Heart left ventricle (tissue), 16 donors: ENCODE measurements at regions not wholly inside any gene's neighbourhood (a gene's known extent, or its start where the extent isn't known, plus 50 kb on each side); places are given as distances from the start of the nearest gene placed in this dataset.

Experiments
- ATAC-seq, 4 donors: fragments of 200-7000 bp; cut with Tn5 transposase; one replicate each; pipeline ENCODE4 v1.9.1; 2020 to 2022; ENCODE audit warnings: moderate library complexity in 4 of 4, mild to moderate bottlenecking in 3 of 4, moderate number of reproducible peaks in 1 of 4
- DNase-seq, 5 donors: peaks; one replicate each; pipeline ENCODE4 v3.0.0-alpha.2; 2020
- H3K27ac ChIP-seq, 12 donors: fragments of 200-600 bp; sonication (generic) in 4 of 12; one replicate each; pipeline versions ENCODE4 v1.5.0 to v1.8.0; 2016 to 2022; ENCODE audit warnings: mild to moderate bottlenecking in 2 of 12
- H3K27me3 ChIP-seq, 9 donors: fragments of 200-600 bp; sonication (generic) in 2 of 9; one replicate each; pipeline versions ENCODE4 v1.5.1 to v1.8.0; 2016 to 2022; ENCODE audit warnings: mild to moderate bottlenecking in 3 of 9
- H3K36me3 ChIP-seq, 9 donors: fragments of 200-600 bp; sonication (generic) in 2 of 9; one replicate each; pipeline versions ENCODE4 v1.5.0 to v1.8.0; 2018 to 2022; ENCODE audit warnings: mild to moderate bottlenecking in 2 of 9
- H3K4me1 ChIP-seq, 12 donors: fragments of 200-600 bp; sonication (generic) in 4 of 12; one replicate each; pipeline versions ENCODE4 v1.5.0 to v1.8.0; 2016 to 2022; ENCODE audit warnings: mild to moderate bottlenecking in 3 of 12
- H3K4me3 ChIP-seq, 12 donors: fragments of 200-600 bp; sonication (generic) in 4 of 12; one replicate each; pipeline versions ENCODE4 v1.5.0 to v1.8.0; 2017 to 2022; ENCODE audit warnings: mild to moderate bottlenecking in 9 of 12, moderate library complexity in 4 of 12
- H3K9me3 ChIP-seq, 12 donors: fragments of 200-600 bp; sonication (generic) in 4 of 12; one replicate each; pipeline versions ENCODE4 v1.5.0 to v1.8.0; 2016 to 2022; ENCODE audit warnings: mild to moderate bottlenecking in 1 of 12
- CTCF ChIP-seq, 12 donors: fragments of 200-600 bp; sonication (generic) in 4 of 12; IDR thresholded peaks; one replicate each; pipeline versions ENCODE4 v1.5.0 to v1.8.0; 2018 to 2022; ENCODE audit warnings: antibody characterized with exemption in 12 of 12, mild to moderate bottlenecking in 5 of 12
- POLR2A ChIP-seq, 2 donors: fragments of 450-650 bp; IDR thresholded peaks; one replicate each; pipeline ENCODE4 v1.6.1; 2017; ENCODE audit warnings: antibody characterized with exemption in 2 of 2, mild to moderate bottlenecking in 2 of 2, moderate library complexity in 2 of 2
- WGBS, 4 donors: extraction: QIAGEN DNeasy Blood & Tissue Kit in 2 of 4; methylation state at CpG; one replicate each; pipeline versions ENCODE4 v1.1.5 to v1.1.7; 2013 to 2018; 5-methylcytosine and 5-hydroxymethylcytosine counted together
- intact Hi-C, 10 donors: fragments of 100-400 bp; cut with DNase I; formaldehyde crosslinking; loops; one replicate each; pipeline versions ENCODE4 v1.11.1 to v1.14.2; 2022
- donor health status: ischemic (EF 13 %, LVEDD 7.1; RV severe dilation, severe dysfunction).
- donor health status: healthy with polysubstance abuse.
- donor health status: DM: no; HTN: yes; CAD: no.
- donor health status: DM: no; HTN: no; CAD: no.
- donor health status: ischemic (EF 25% LVEDD 6.9; RV normal size, moderate dysfunction).
- donor health status: ischemic (EF 25% LVEDD 5.7; RV mildly dilated, moderate dysfunction).
- donor health status: healthy.
- donor health status: DM: yes; HTN: yes; CAD: no.
- donor health status: ischemic (EF 35%, LVEDD 5.7; RV mildly dilated, moderate dysfunction).
- donor health status: nonischemic (EF 11% LVEDD 7.7; RV severe dilation, severe dysfunction).
- donor health status: DM: yes; HTN: yes; CAD: no.
- donor health status: PGD.
- donor health status: ischemic (EF 29% LVEDD 5.4; RV normal size, mild dysfunction).
- donor health status: nonischemic (EF 23%, LVEDD 6.1; RV moderate dilation, normal function).

- no peak for DNase-seq
- Histone ChIP-seq H3K27me3 (no peaks in the 10 kb centered on the region), H3K9me3 (peaks cover 0 to 26% (median 9%) of the 10 kb centered on the region in 12 donors), H3K4me3 (no peak overlapping the region), H3K27ac (no peak overlapping the region), H3K4me1 (no peaks in the 10 kb centered on the region), H3K36me3 (no peaks in the 10 kb centered on the region)
- no peak for ATAC-seq
- TF ChIP-seq CTCF (IDR thresholded peaks at IDR 0.05), result no peak
- intact Hi-C loops, result loop anchor here in 1 of 10 donors (10.0 kb wide), 1 partner anchor 60 kb away; no protein-coding TSS in a partner anchor
- WGBS, 4 donors, result 47 to 67% (median 59%) methylated on average over 6 of the region's 6 CpGs
Observed at GRCh38 chr9:25994605-25995004, 316.4 kb upstream of the TUSC1 start.

- Histone ChIP-seq H3K4me3 (no peak overlapping the region), H3K4me1 (no peaks in the 10 kb centered on the region), H3K9me3 (peaks cover 0 to 36% (median 13%) of the 10 kb centered on the region in 12 donors), H3K36me3 (no peaks in the 10 kb centered on the region), H3K27me3 (no peaks in the 10 kb centered on the region), H3K27ac (no peak overlapping the region)
- ATAC-seq, result no peak
- intact Hi-C loops, result loop anchor here in 1 of 10 donors (10.0 kb wide), 1 partner anchor 64 kb away; no protein-coding TSS in a partner anchor
- no peak for DNase-seq
- WGBS, 4 donors, result 50 to 71% (median 63%) methylated on average over 1 of the region's 1 CpG
- TF ChIP-seq POLR2A (IDR thresholded peaks at IDR 0.05) (no peak), CTCF (IDR thresholded peaks at IDR 0.05) (no peak)
Observed at GRCh38 chr9:25990376-25990775, 312.1 kb upstream of the TUSC1 start.

GRCh38 chr9:25975667-25976066 lies 297.4 kb upstream of the TUSC1 start:
- DNase-seq, result no peak
- TF ChIP-seq POLR2A (IDR thresholded peaks at IDR 0.05), result no peak
- Histone ChIP-seq H3K4me1 (no peaks in the 10 kb centered on the region), H3K4me3 (no peak overlapping the region), H3K36me3 (no peaks in the 10 kb centered on the region), H3K27me3 (no peaks in the 10 kb centered on the region), H3K9me3 (peaks cover 0 to 19% (median 5%) of the 10 kb centered on the region in 12 donors), H3K27ac (no peak overlapping the region)
- ATAC-seq, result no peak
- WGBS, 4 donors, result 84 to 96% (median 88%) methylated on average over 1 of the region's 1 CpG
- intact Hi-C loops, result no loop called here

GRCh38 chr9:25964239-25964638 lies 286.0 kb upstream of the TUSC1 start:
- TF ChIP-seq POLR2A (IDR thresholded peaks at IDR 0.05) (no peak), CTCF (IDR thresholded peaks at IDR 0.05) (peak in 5 of 12 donors; percentile 11 to 38 (median 32))
- intact Hi-C loops, result loop anchor here in 1 of 10 donors (10.0 kb wide), 1 partner anchor 361 kb away; no protein-coding TSS in a partner anchor

GRCh38 chr9:25960178-25960577 lies 281.9 kb upstream of the TUSC1 start:
- ATAC-seq (no peak), DNase-seq (no peak)
- H3K4me3 ChIP-seq, result no peak overlapping the region
- WGBS, 4 donors, result 48 to 64% (median 57%) methylated on average over 3 of the region's 3 CpGs
- H3K27ac ChIP-seq, result no peak overlapping the region
- no peaks in the 10 kb centered on the region for H3K27me3 ChIP-seq
- intact Hi-C loops, result loop anchor here in 1 of 10 donors (10.0 kb wide), 1 partner anchor 365 kb away; no protein-coding TSS in a partner anchor
- no peaks in the 10 kb centered on the region for H3K4me1 ChIP-seq
- peaks cover 0 to 22% (median 0%) of the 10 kb centered on the region in 12 donors for H3K9me3 ChIP-seq
- H3K36me3 ChIP-seq, result no peaks in the 10 kb centered on the region
- TF ChIP-seq POLR2A (IDR thresholded peaks at IDR 0.05) (no peak), CTCF (IDR thresholded peaks at IDR 0.05) (no peak)

More at GRCh38 chr9:25964239-25964638, 286.0 kb upstream of the TUSC1 start:
- ATAC-seq, result no peak
- no peak for DNase-seq
- Histone ChIP-seq H3K9me3 (peaks cover 0 to 31% (median 4%) of the 10 kb centered on the region in 12 donors), H3K36me3 (no peaks in the 10 kb centered on the region), H3K27ac (no peak overlapping the region), H3K4me3 (no peak overlapping the region), H3K4me1 (no peaks in the 10 kb centered on the region), H3K27me3 (no peaks in the 10 kb centered on the region)
- 20 to 46% (median 28%) methylated on average over 3 of the region's 3 CpGs for WGBS, 4 donors
